Dermis blood vessel endothelial cell (primary cell): ENCODE measurements at regions not wholly inside any gene's neighbourhood (a gene's known extent, or its start where the extent isn't known, plus 50 kb on each side); places are given as distances from the start of the nearest gene placed in this dataset.
A peak's percentile ranks its signal among the peaks of the same experiment; 100 is the strongest.

Experiments
- DNase-seq: peaks from one replicate; pipeline ENCODE4 v3.0.0; 2010

DNA sequence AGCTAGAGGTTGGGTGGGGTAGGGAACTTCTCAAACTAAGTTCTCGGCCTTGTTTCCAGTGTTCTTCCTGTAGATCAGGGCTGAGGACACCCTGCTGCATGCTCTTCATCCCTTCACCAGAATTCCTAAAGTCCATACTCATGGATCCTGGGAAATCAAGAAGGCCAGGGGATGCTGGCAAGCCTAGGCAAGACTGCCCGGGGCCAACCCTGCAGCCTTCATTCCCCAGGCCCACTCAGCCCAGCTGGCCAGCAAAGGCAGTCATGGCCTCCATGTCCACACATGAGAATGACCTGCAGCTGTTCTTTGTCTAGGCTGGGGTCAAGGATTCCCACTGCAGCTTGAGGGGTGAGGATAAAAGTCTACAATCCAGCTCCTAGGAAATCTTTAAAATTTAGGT is 109.3 kb upstream of the ETV6 start:
- DNase-seq: no peak

DNA sequence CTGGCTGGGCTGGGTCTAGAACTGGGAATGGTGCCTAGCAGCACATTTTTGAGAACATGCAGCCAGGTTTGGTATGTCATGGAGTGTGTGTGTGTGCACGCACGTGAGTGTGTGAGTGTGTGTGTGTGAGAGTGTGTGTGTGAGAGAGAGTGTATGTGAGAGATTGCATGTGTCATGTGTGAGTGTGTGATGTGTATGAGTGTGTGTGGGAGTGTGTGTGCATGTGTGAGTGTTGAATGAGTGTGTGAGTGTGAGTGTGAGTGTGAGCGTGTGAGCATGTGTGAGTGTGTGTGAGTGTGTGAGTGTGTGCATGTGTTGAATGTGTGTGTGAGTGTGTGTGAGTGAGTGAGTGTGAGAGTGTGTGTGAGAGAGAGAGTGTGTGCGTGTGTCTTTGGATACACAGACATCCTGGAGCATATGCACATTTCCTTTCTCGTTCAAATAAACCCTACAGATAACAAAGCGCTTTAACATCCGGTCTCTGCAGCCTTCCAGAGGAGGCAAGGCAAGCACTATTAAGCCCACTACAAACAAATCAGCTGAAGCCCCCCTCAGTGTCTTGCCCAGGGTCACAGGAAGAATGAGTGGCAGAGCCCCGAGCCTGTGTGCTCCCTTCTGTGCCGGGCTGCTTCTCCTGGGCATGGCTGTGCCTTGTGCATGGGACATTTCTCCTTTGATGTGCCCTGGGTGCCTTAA is 108.7 kb upstream of the ETV6 start:
- DNase-seq: peak; percentile 1

DNA sequence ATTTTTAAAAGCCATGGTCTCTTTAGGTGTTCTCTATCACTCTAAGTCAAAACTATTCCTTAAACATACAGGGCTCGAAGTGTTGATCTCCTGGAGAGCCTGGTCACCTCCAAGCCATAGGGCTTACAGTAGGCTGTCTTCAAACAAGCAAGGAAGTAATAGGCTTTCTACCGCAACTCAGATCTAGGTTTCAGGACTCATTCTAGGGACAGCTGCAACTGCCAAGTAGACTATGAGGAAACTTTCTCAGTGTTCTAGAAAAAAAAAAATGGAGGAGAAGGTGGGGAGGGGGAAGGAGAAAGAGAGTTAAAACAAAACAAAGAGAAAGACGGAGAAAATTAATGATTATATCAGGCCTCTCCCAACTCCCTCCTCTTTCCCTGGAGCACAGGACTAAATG is 106.9 kb upstream of the ETV6 start:
- no peak for DNase-seq

DNA sequence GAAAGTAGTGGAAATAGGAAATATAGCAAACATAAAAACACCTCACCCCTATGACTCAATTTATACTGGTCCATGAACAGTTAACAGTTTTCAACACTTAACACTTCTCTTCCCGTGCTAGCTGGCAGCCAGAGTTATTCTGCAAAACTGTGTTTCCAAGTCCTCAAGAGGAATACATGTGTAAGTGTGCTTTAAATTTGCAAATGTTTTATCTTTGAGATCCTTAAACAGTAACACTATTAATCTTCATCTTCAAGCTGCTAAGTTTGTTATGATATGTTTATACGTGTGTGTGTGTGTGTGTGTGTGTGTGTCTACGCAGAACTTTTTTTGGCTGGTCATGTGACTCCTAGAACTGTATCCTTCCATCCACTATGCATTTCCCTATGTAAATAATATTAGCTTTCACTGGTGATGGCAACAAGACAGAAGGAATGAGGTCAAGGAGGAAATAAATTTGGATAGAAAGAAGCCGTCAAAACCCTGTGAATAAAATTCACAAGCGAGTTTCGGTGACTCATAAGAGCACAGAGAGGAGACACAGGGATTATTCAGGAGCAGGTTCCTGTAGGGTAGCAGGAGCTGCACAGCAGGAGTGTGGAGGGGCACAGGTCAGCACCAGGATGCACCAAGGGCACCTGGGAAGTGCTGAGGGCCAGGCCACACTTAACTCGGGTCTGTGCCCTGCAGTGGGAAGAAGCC is 105.9 kb upstream of the ETV6 start:
- no peak for DNase-seq

DNA sequence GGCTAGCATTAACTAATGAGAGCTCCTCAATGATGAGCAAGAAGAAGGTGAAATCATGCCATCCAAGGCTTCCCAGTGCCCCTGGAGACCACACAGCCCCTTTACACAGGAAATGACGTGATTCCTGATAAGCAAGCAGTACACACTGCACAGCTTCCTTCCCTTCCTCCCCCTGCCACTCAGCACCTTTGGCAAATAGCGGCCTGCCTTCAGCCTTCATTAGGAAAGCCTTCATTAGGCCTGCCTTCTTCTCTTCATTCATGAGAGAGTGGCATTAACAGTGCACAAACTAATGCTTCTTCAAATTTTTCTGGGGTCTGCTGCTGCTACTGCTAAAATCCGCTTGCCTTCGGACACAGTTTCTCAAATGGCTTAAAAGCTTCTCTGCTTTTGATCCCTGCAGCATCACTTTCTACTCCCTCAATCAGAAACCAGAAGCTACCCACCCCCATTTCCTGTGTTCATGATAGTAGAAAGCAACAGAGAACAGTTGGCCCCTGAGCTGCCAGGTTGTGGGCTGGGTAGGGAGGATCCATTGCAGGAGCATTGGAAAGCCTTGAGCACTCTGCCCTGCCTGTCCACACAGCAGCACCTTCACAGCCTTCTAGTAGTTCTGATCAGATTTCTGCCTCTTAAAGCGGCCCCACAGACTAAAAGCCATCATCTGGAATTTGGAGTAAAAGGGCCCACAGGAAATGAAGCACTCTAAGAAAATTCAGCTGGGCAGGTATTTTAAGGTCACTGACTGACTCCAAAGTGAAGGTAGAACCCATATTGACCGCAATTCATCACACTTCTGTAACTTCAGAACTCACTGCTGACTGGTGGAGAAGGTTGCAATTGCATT is 103.8 kb upstream of the ETV6 start:
- DNase-seq: peak; percentile 67

DNA sequence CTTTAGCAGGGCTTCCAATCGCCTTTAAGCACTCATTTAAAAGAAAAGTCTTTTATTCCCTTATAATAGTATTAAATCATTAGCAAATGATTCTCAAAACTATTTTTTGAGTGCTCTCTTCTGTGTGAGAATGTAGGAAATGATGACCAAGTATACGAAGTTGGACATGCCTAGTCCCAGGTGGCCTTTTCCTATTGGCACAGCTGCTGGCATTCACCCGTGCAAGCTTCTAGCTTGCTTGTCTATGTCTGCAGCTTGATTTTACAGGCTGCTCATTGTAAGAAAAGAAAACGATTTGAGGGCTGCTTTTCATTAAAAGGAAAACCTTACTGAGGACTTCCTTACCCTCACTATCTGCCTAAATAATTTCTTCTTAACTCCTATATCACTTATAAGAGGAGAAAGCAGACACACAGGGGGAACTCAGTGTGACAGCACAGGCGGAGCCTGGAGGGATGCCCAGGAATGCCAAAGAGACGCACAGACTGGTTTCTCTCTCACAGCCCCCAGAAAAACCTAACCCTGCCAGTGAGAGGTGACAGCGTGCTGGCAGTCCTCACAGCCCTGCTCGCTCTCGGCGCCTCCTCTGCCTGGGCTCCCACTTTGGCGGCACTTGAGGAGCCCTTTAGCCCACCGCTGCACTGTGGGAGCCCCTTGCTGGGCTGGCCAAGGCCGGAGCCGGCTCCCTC is 102.7 kb upstream of the ETV6 start:
- peak; percentile 28 for DNase-seq

DNA sequence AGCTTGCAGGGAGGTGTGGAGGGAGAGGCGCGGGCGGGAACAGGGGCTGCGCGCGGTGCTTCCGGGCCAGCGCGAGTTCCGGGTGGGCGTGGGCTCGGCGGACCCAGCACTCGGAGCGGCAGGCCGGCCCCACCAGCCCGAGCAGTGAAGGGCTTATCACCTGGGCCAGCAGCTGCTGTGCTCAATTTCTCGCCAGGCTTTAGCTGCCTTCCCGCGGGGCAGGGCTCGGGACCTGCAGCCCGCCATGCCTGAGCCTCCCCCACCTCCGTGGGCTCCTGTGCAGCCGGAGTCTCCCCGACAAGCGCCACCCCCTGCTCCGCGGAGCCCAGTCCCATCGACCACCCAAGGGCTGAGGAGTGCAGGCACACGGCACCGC is 102.2 kb upstream of the ETV6 start:
- DNase-seq: peak; percentile 4

DNA sequence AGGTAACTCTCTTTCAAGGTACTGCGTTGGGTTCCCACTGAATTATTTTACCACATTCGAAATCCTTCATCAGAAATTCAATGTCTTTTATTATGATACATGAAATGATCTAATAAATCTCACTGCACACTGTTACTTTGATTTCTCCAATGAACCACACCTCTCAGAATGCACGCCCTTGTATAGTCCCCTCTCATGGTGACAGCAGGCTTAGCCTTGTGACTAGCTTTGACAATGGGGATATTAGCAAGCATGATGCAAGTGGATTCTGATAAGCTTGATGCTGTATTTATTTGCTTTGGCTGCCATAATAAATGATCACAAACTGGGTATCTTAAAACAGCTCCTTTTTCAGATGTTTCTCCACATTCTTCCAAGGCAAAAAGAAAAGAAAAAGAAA is 100.4 kb upstream of the ETV6 start:
- DNase-seq: no peak

DNA sequence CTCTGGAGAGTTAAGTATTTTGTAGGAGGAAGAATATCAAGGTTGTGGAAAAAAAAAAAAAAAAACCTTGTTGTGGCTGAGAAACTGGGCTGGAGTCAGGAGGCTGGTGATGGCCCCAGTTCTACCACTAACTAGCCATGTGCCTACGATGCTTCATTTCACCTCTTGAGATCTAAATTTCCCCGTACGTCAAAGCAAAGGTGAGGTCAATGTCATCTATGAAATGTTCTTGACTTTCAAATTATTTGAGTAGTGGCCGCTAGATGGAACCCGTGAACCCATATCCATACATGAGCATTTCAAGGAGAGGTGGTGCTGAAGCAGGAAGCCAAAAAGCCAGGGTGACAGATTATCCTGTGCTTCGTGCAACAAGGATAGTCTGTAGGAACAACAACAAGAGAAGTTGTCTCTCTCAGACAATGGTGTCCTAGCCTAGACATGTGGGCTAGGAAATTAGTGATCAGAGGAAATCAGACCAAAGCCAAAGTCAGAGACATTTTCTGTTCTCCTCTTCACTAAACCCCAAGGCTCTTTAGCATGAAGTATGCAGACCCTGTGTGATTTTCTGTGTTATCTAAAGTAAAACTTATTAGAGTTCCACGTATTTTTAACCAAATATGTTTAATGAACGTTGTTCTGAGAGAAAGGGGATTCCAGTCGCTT is 95.5 kb upstream of the ETV6 start:
- DNase-seq: peak; percentile 73

DNA sequence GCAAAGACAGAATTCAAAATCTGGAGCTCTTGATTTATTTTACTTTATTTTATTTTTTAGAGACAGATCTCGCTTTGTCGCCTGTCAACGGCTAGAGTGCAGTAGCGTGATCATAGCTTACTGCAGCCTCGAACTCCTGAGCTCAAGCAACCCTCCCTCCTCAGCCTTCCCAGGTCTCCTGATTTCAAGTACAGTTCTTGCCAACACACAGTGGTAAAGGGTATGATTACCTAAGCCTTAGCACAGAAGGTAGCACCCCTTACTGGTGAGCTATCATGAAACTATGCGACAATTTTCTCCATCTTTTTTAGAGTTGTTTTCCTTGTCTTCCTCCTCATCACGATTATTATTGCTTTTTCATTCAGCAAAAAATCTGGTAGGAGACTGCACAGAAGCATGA is 94.3 kb upstream of the ETV6 start:
- DNase-seq: no peak

DNA sequence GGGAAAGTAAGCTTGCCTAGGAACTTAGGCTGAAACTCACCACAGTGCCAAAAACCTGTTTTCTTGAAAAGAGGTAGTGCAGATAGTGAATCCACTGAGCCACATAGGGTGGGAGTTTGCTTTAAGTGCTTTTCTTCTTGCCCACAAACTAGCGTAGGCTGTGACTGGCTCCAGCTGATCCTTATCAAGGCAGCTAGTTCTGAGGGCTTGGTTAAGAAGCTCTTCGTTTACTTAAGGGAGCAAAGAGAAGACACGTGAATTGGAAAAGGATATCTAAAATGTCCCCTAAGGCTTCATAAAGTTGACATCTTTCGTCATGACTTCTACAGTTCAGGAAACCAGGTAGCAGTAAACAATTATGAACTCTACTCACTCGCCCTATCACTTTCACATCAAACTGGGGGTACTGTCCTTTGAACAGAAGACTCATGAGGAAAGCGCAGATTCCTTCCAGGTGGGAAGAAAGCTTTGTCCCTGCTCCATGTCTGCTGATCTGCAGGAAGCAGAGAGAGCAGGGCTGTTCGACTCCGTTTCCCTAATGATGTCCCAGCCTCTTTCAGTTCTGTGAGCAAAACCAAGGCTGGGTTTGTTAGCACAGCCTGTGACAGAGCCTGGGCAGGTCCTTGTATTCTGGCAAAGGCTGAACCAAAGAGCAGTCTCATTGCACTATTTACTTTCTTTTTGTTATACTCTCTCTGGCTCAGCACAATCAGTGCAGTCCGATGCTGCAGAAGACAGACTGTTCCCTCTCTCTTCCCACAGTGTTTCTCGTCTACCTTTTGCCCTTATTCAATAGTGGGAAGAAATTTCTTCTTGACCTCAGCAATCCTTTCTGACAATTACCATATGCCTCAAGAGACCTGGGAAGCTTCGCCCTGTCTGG is 93.5 kb upstream of the ETV6 start:
- no peak for DNase-seq

DNA sequence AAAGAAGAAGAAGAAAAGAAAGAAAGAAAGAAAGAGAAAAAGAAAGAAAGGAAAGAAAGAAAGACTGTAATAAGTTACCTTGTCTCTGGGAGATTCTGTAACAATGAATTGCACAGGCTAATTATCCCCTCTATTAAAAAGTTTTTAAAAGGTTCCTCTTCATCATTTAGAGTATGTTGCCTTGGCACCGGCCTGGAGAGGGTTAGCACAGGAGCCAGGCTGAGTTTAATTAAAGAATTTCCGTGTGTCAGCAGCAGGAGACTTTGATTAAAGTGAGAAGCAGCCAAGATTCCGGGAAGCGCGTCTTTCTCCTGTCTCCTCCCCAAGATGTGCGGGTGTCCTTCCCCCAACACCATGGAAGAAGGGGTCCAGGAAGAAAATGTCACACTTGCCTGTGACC is 92.8 kb upstream of the ETV6 start:
- no peak for DNase-seq

DNA sequence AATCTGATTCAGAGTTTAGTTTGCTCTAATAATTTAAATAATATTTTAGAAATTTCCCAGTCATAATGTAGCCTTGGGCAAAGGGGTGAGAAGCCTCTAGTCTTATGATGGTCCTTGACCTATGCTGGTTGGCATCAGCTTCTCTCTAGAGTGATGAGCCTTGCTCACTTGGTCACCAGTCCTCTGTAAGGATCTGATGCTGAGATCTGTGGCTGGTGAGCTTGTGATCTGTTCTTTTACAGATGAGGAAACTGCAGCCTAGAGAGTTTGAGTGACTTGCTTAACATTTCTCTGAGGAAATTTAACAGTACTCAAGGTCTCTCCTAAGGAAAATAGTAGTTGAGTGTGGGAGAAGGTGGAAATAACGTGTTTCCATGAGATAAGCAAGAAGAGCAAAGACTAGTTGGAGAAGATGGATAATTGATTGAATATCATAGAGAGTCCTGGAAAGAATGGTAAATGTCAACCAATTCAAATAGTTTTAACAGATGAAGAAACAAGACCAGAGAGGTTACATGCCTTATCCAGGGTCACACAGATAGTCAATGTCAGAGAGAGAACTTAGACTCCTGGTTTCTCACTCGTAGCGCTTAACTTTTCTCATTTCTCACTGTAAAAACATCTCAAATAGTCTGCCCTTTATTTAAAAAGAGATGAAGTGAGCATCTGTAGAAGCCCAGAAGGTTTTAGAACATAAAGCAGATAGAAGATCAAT is 89.7 kb upstream of the ETV6 start:
- no peak for DNase-seq

DNA sequence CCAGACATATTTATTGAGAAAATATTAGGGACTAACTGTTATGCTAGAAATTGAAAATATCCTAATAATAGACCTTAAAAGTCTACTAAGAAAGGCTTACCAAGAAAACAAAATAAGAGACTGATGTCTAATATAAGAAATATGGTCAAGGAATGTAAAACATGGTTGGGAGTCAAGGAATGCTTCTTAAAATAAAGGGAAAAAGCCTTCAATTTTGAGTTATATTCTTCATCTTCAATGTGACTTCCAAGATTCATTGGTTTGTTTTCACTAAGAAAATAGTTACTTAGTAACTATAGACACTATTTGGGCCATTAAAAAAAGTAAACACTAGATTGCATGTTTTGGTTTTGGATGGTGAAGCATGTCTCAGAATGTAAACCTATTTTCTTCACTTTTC is 88.1 kb upstream of the ETV6 start:
- DNase-seq: no peak

DNA sequence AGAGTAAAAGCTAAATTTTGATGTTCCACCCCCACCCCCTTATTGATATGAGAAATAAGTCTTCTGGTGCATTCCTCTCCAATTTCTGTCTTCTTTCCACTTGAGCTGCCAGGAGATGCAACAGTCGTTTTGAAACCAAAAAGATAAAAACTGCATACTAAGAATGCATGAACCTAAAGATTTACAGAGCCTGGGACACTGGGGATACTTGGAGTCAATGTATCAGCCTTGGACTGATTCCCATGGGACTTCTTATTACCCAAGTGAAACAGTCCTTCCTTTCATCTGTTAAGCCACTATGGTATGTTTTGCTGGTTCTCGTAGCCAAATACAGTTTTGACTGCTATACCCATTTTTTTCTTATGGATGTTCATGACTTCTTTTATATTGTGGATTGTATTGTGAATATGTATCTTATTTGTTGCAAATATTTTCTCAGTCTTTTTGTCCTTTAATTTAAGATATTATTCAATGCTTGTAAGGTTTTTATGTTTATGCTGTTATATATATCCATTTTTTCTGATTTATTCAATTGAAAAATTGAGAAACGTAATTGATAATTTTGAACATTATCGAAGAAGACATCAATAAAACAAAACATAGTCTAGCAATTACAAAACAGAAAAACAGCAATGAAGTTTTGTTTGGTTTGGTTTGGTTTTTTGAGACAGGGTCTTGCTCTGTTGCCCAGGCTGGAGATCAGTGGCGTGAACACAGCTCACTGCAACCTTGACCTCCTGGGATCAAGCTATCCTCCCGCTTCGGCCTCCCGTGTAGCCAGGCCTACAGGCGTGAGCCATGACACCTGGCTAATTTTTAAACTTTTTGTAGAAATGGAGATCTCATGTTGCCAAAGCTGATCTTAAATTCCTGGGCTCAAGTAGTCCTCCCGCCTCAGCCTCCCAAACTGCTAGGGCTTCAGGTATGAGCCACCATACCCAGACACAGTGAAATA is 85.4 kb upstream of the ETV6 start:
- no peak for DNase-seq

DNA sequence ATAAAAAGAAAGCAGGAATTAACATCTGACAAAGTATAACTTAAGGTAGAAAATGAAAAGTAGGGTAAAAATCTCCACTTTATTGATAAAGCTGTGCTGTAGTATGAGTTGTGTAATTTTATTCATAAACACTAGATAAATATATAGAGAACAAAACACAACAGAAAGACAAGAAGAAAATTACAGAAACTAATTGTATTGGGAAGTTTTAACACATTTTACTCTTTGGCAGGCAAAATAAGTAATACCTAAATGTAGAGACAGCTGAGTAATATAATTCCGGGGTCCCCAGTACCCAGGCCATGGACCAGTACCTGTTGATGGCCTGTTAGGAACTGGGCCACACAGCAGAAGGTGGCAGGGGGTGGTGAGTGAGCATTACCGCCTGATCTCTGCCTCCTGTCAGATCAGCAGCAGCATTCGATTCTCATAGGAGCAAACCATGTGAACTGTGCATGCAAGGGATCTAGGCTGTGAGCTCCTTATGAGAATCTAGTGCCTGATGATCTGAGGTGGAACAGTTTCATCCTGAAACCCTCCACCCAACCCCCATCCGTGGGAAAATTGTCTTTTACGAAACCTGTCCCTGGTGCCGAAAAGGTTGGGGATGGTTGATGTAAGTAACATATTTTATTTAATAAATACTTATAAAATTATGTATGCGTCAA is 84.4 kb upstream of the ETV6 start:
- DNase-seq: no peak

DNA sequence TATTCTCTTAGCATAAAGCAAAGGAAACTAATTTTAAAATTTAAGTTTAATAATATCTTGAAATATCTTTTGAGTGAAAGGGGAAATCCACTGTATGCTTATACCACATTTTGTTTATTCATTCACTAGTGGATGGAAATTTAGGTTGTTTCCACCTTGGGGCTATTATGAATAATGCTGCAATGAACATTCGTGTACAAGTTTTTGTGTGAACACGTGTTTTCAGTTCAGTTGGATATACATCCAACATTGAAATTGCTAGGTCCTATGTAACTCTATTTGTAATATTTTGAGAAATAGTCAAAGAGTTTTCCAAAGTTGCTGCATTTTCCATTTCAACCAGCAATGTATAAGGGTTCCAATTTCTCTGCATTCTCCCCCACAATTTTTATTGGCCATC is 83.7 kb upstream of the ETV6 start:
- no peak for DNase-seq

DNA sequence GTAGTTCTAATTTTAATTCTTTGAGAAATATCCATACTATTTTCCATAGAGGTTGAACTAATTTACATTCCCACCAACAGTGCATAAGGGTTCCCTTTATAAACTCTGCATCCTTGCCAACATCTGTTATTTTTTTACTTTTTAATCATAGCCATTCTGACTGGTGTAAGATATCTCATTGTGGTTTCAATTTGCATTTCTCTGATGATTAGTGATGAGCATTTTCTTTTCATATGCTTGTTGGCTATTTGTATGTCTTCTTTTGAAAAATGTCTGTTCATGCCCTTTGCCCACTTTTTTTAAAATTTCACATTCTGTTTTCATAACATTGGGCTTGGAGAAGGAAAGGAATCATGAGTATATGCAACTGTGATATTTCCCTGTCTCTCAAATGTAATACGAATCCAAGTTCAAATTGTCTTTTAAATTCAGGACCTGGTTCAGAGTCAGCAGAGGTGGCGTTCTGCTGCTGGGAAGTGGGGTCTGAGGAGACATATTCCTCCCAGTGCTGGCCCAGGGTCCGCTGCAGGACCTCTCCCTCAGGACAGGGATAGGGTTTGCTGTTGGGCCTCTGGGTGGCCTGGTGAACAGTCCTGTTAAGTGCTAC is 81.2 kb upstream of the ETV6 start:
- no peak for DNase-seq
